Uterus (tissue), 2 donors: ENCODE measurements at regions not wholly inside any gene's neighbourhood (a gene's known extent, or its start where the extent isn't known, plus 50 kb on each side); places are given as distances from the start of the nearest gene placed in this dataset.

Source experiments
- CTCF ChIP-seq, 4 experiments: fragments of 200-600 bp in 2 of 4; fragments of 450-650 bp in 2 of 4; sonication (generic) in 2 of 4; IDR thresholded peaks; one replicate each; pipeline ENCODE4 v1.5.1; 2016 to 2019; ENCODE audit warnings: antibody characterized with exemption in 4 of 4, mild to moderate bottlenecking in 2 of 4, moderate library complexity in 1 of 4
- POLR2A ChIP-seq, 2 donors: fragments of 450-650 bp; IDR thresholded peaks; one replicate each; pipeline ENCODE4 v1.6.1; 2016; ENCODE audit warnings: antibody characterized with exemption in 2 of 2, mild to moderate bottlenecking in 1 of 2, moderate library complexity in 1 of 2

GRCh38 chr14:44766285-44766684 lies 195.5 kb downstream of the KLHL28 start:
- TF ChIP-seq POLR2A (IDR thresholded peaks at IDR 0.05) = no peak
- TF ChIP-seq CTCF (IDR thresholded peaks at IDR 0.05) = no peak
